HPDE6-E6E7 (cell line): ENCODE measurements at regions not wholly inside any gene's neighbourhood (a gene's known extent, or its start where the extent isn't known, plus 50 kb on each side); places are given as distances from the start of the nearest gene placed in this dataset.

ENCODE experiments used
- DNase-seq: peaks from one replicate; pipeline ENCODE4 v3.0.0; 2011; ENCODE audit warnings: missing footprints; ENCODE audit errors: extremely low spot score

- DNase-seq = no peak
Observed at GRCh38 chr17:33514369-33514768, 221.3 kb upstream of the ASIC2 start.

- no peak for DNase-seq
Observed at GRCh38 chr17:33515974-33516373, 222.9 kb upstream of the ASIC2 start.

- DNase-seq = no peak
Observed at GRCh38 chr17:33516645-33517044, 223.6 kb upstream of the ASIC2 start.

GRCh38 chr17:33517746-33518145, 224.7 kb upstream of the ASIC2 start:
- no peak for DNase-seq

GRCh38 chr17:33519692-33520091, 226.6 kb upstream of the ASIC2 start:
- no peak for DNase-seq

- DNase-seq = no peak
Observed at GRCh38 chr17:33520426-33521330, 227.6 kb upstream of the ASIC2 start.

- DNase-seq = no peak
Observed at GRCh38 chr17:33521784-33522183, 228.7 kb upstream of the ASIC2 start.

GRCh38 chr17:33522623-33523022, 229.5 kb upstream of the ASIC2 start:
- no peak for DNase-seq

- DNase-seq = no peak
Observed at GRCh38 chr17:33523577-33523981, 230.5 kb upstream of the ASIC2 start.

GRCh38 chr17:33525186-33525585, 232.1 kb upstream of the ASIC2 start:
- no peak for DNase-seq

- no peak for DNase-seq
Observed at GRCh38 chr17:33526717-33527116, 233.6 kb upstream of the ASIC2 start.

GRCh38 chr17:33527290-33527689, 234.2 kb upstream of the ASIC2 start:
- DNase-seq = no peak

GRCh38 chr17:33528846-33529245, 235.8 kb upstream of the ASIC2 start:
- DNase-seq = no peak

- no peak for DNase-seq
Observed at GRCh38 chr17:33529816-33530215, 236.7 kb upstream of the ASIC2 start.

GRCh38 chr17:33531311-33531710, 238.2 kb upstream of the ASIC2 start:
- DNase-seq = no peak

- DNase-seq = no peak
Observed at GRCh38 chr17:33534087-33534486, 241.0 kb upstream of the ASIC2 start.

GRCh38 chr17:33545124-33545523, 252.0 kb upstream of the ASIC2 start:
- DNase-seq = no peak

- DNase-seq = no peak
Observed at GRCh38 chr17:33550261-33550660, 257.2 kb upstream of the ASIC2 start.

GRCh38 chr17:33551075-33551474, 258.0 kb upstream of the ASIC2 start:
- no peak for DNase-seq

GRCh38 chr17:33551911-33552310, 258.8 kb upstream of the ASIC2 start:
- no peak for DNase-seq

- no peak for DNase-seq
Observed at GRCh38 chr17:33560165-33560564, 267.1 kb upstream of the ASIC2 start.

GRCh38 chr17:33560871-33561270, 267.8 kb upstream of the ASIC2 start:
- no peak for DNase-seq

- no peak for DNase-seq
Observed at GRCh38 chr17:33561569-33562334, 268.7 kb upstream of the ASIC2 start.
